ENCODE measurements at regions not wholly inside any gene's neighbourhood (a gene's known extent, or its start where the extent isn't known, plus 50 kb on each side); places are given as distances from the start of the nearest gene placed in this dataset.
"Not testable (repeated sequence)": the region's sequence is repeated elsewhere in the genome, so short reads cannot be mapped to it uniquely, and the experiment has no call there.

DNA sequence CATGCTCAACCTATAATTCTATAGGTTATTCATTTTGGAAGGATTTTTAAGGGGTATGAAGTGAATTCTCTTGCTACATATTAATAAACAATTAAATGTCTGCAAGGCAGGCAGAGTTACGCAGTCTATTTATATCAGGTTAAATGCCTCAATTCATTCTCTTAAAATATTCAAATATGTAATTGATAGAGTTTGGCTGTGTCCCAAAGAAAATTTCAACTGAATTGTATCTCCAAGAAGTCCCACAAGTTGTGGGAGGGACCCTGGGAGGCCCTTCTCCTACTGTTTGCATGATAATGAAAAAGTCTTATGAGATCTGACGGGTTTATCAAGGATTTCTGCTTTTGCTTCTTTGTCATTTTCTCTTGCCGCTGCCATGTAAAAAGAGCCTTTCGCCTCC, 576.1 kb downstream of the TMA16 start:
- no peak for DNase-seq (ENCODE audit: extremely low spot score)
- TF ChIP-seq, protein P1, sequence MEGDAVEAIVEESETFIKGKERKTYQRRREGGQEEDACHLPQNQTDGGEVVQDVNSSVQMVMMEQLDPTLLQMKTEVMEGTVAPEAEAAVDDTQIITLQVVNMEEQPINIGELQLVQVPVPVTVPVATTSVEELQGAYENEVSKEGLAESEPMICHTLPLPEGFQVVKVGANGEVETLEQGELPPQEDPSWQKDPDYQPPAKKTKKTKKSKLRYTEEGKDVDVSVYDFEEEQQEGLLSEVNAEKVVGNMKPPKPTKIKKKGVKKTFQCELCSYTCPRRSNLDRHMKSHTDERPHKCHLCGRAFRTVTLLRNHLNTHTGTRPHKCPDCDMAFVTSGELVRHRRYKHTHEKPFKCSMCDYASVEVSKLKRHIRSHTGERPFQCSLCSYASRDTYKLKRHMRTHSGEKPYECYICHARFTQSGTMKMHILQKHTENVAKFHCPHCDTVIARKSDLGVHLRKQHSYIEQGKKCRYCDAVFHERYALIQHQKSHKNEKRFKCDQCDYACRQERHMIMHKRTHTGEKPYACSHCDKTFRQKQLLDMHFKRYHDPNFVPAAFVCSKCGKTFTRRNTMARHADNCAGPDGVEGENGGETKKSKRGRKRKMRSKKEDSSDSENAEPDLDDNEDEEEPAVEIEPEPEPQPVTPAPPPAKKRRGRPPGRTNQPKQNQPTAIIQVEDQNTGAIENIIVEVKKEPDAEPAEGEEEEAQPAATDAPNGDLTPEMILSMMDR (IDR thresholded peaks at IDR 0.05; ENCODE audit: control extremely low read depth, extremely low read depth, low read depth, missing control alignments): no peak
- POLR2A ChIA-PET: no interaction called here
- CTCF ChIA-PET: no interaction called here

DNA sequence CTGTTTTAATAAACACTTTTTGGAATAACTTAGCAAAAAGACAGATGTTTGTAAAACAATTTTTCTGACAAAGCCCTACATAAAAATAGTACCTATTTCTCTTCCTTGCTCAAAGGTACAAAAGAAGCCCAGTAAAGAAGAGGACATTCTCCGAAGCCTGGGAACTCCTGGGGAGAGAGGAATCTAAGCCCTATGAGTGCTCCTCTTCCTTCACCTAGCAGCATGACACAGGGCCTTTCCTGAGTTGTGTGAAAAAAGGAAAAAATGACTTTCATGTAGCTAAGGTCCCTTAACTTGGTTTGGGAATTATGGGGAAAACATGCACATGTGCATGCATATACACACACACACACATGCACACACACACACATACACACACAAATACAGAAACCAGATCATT, 586.9 kb downstream of the TMA16 start:
- ChIA-PET CTCF (no interaction called here), POLR2A (no interaction called here)
- TF ChIP-seq, protein P1 (IDR thresholded peaks at IDR 0.05; ENCODE audit: control extremely low read depth, extremely low read depth, low read depth, missing control alignments): no peak
- DNase-seq (ENCODE audit: extremely low spot score): no peak

DNA sequence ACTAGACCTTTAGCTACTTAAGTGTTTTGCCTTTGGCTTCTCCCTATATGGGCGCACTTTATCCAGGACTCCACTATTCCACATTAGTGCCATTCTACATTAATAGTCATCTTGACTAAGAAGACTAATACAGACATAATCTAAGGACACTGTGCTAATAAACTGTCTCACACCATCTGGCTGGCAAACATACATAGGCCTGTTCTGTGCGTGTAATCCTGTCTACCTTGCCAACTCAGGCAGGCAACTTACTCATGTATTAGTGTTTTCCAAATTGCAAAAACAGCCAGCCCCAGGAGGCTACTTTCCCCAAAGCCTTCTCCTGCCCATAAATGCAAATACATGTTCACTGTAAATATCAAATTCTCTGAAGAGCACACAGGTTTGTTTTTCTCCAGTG, 587.3 kb downstream of the TMA16 start:
- ChIA-PET CTCF (no interaction called here), POLR2A (no interaction called here)
- TF ChIP-seq, protein P1 (IDR thresholded peaks at IDR 0.05; ENCODE audit: control extremely low read depth, extremely low read depth, low read depth, missing control alignments): no peak
- DNase-seq (ENCODE audit: extremely low spot score): no peak

DNA sequence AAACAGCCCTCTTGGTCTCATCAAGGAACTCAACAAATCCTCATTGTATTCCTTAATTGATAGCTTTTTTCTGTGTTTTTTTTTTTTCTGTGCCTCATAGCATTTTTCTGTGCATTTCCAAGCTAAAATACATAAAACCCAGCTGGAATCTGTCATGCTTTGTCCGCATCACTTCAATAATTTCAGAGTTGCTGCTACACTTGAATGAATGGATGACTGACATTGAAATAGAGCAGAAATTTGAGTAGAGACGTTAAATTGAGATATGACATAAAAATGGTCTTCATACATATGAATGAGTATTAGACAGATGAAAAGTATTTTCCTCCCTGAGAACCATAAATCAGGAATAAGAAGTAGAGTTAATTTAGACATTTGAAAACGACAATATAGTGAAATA, 593.2 kb downstream of the TMA16 start:
- ChIA-PET CTCF (interaction anchor here (1.0 kb wide), 1 partner anchor 15 kb away, joined by 3 read pairs; no protein-coding TSS in a partner anchor), POLR2A (no interaction called here)
- no peak for DNase-seq (ENCODE audit: extremely low spot score)
- TF ChIP-seq, protein P1 (IDR thresholded peaks at IDR 0.05; ENCODE audit: control extremely low read depth, extremely low read depth, low read depth, missing control alignments): no peak

DNA sequence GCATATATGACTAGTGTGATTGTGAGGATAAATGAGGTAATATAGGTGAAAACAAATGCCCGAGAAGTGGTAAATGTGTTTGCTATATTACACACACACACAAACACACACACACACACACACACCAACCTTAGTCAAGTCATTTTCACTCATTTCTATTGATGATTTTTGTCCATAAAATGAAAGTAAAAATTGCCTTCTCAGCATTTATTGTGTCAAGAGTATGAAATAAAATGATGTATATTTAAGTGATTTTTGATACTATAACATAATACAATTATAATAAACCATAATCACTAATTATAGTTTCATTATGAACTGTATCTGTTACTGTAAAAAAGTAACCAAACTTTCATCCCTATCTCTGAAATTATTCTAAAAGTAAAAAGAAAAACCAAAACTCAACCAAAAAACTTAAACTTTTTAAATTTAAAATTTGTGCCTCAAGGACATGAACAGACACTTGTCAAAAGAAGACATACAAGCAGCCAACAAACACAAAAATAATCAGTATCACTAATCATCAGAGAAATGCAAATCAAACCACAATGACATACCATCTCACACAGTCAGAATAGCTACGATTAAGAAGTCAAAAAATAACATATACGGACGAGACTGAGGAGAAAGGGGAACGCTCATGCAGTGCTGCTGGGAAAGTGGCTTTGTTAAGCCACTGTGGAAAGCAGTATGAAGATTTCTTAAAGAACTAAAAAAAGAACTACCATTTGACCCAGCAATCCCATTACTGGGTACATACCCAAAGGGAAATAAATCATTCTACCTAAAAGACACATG, 601.0 kb downstream of the TMA16 start:
- ChIA-PET CTCF (no interaction called here), POLR2A (no interaction called here)
- DNase-seq (ENCODE audit: extremely low spot score): no peak
- TF ChIP-seq, protein P1 (IDR thresholded peaks at IDR 0.05; ENCODE audit: control extremely low read depth, extremely low read depth, low read depth, missing control alignments): no peak

DNA sequence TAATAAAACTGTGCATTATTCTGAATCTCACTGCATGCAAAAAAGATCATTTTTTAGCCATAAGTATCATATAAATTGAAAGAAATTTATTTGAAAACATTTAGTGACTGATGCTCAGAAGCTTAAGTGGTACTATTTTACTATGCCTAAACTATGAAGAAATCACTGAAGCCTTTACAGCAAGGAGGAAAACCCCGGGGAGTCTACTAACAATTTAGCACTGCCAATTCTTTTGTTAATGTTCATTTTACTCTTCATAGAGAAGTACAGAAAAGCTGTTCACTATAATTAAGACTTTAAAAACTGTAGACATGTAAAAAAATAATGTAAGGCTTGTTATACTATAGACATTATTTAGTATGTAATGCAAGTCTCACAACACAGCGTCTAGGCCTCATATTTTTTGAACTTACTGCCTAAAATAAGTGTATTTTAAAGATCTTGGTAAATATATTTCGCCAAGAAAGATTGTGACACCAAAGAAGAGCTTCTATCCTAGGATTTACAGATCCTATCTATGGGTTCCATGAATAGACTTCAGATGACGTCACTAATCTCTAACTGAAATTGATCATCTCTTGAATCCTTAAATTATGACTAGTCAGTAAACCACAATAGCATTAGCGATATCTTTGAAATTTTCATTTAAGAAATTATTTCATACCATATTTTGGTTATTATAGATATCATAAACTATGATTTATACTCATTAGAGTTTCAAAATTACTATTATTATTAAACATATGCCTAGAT, 602.5 kb downstream of the TMA16 start:
- TF ChIP-seq, protein P1 (IDR thresholded peaks at IDR 0.05; ENCODE audit: control extremely low read depth, extremely low read depth, low read depth, missing control alignments): no peak
- DNase-seq (ENCODE audit: extremely low spot score): no peak
- POLR2A ChIA-PET: no interaction called here
- CTCF ChIA-PET: interaction anchor here (1.8 kb wide), 1 partner anchor 12 kb away, joined by 6 read pairs; no protein-coding TSS in a partner anchor

DNA sequence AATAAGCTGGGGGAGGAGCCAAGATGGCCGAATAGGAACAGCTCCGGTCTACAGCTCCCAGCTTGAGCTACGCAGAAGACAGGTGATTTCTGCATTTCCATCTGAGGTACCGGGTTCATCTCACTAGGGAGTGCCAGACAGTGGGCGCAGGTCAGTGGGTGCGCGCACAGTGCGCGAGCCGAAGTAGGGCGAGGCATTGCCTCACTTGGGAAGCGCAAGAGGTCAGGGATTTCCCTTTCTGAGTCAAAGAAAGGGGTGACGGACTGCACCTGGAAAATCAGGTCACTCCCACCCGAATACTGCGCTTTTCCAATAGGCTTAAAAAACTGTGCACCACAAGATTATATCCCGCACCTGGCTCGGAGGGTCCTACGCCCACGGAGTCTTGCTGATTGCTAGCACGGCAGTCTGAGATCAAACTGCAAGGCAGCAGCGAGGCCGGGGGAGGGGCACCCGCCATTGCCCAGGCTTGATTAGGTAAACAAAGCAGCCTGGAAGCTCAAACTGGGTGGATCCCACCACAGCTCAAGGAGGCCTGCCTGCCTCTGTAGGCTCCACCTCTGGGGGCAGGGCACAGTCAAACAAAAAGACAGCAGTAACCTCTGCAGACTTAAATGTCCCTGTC, 606.4 kb downstream of the TMA16 start:
- CTCF ChIA-PET; POLR2A ChIA-PET; DNase-seq (ENCODE audit: extremely low spot score): not testable (repeated sequence)

Data from GM10248 (cell line).